ENCODE measurements at regions not wholly inside any gene's neighbourhood (a gene's known extent, or its start where the extent isn't known, plus 50 kb on each side); places are given as distances from the start of the nearest gene placed in this dataset.
"Not testable (repeated sequence)": the region's sequence is repeated elsewhere in the genome, so short reads cannot be mapped to it uniquely, and the experiment has no call there.

GRCh38 chr13:54687173-54687572 lies 1658.6 kb downstream of the OLFM4 start:
- Mint-ChIP-seq H3K4me1 (no peaks in the 10 kb centered on the region), H3K9me3 (peaks cover 9 to 47% (median 19%) of the 10 kb centered on the region in 6 donors), H3K27me3 (ENCODE audit: low read depth in 3 of 3) (no peaks in the 10 kb centered on the region), H3K36me3 (no peaks in the 10 kb centered on the region), H3K4me3 (no peak overlapping the region), H3K27ac (no peak overlapping the region)
- DNase-seq = no peak

DNA sequence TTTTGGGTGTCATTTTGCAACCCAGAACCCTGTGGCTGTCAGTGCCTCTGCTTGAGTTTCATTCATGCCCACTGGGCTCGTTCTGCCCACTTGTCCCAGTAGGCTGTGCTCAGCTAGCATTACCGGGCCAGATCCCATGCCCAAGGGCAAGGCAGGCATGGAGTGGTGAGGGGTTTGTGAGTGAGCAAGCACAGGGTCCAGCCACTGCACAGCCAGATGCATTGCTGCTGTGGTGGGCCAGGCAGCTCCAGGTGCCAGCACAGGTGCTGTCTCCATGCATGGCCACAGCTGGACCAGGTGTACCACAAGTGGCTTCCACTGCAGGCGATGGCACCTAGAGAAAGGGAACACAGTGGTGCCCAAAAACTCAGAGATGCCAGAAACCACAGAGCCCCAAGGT lies 1671.2 kb downstream of the OLFM4 start:
- no peak for DNase-seq
- Mint-ChIP-seq H3K4me1 (no peaks in the 10 kb centered on the region), H3K9me3 (peaks cover 11 to 42% (median 38%) of the 10 kb centered on the region in 6 donors), H3K4me3 (no peak overlapping the region), H3K36me3 (peaks cover 0 to 5% (median 0%) of the 10 kb centered on the region in 3 donors), H3K27ac (no peak overlapping the region), H3K27me3 (ENCODE audit: low read depth in 3 of 3) (no peaks in the 10 kb centered on the region)

- H3K9me3 Mint-ChIP-seq = peaks cover 13 to 39% (median 29%) of the 10 kb centered on the region in 6 donors
- H3K4me3 Mint-ChIP-seq = no peak overlapping the region
- no peak for DNase-seq
- peaks cover 0 to 10% (median 3%) of the 10 kb centered on the region in 3 donors for H3K36me3 Mint-ChIP-seq
- H3K27me3 Mint-ChIP-seq (ENCODE audit: low read depth in 3 of 3) = peaks cover 0 to 3% (median 0%) of the 10 kb centered on the region in 3 donors
- H3K27ac Mint-ChIP-seq = no peak overlapping the region
- H3K4me1 Mint-ChIP-seq = no peaks in the 10 kb centered on the region
Observed at GRCh38 chr13:54705738-54706137, 1677.1 kb downstream of the OLFM4 start.

GRCh38 chr13:54706336-54706735 lies 1677.7 kb downstream of the OLFM4 start:
- H3K27me3 Mint-ChIP-seq (ENCODE audit: low read depth in 3 of 3) = peaks cover 0 to 3% (median 0%) of the 10 kb centered on the region in 3 donors
- H3K27ac Mint-ChIP-seq = no peak overlapping the region
- no peak overlapping the region for H3K4me3 Mint-ChIP-seq
- peaks cover 0 to 6% (median 3%) of the 10 kb centered on the region in 3 donors for H3K36me3 Mint-ChIP-seq
- H3K4me1 Mint-ChIP-seq = no peaks in the 10 kb centered on the region
- H3K9me3 Mint-ChIP-seq = peaks cover 14 to 35% (median 26%) of the 10 kb centered on the region in 6 donors
- DNase-seq = no peak

DNA sequence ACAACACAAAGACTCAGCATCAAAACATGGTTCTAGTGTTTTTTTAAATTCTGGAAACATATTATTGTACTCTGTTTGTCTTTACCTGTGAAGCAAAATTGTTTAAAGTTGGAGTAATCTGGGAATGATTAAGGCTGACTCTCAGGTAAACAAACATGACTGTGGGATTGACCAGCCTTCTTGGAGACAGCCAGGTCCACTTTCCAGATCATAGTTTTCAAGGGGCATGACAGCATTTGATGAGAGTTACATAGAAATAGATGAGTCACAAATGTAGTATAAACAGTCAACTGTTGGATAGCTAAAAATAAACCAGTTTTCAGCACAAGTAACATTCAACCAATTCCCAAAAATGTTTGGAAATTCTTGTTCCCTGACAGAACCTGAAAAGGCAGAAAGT lies 1680.9 kb downstream of the OLFM4 start:
- Mint-ChIP-seq H3K36me3 (peaks cover 0 to 5% (median 3%) of the 10 kb centered on the region in 3 donors), H3K4me3 (no peak overlapping the region), H3K4me1 (no peaks in the 10 kb centered on the region), H3K9me3 (peaks cover 11 to 35% (median 27%) of the 10 kb centered on the region in 6 donors), H3K27me3 (ENCODE audit: low read depth in 3 of 3) (peaks cover 0 to 3% (median 0%) of the 10 kb centered on the region in 3 donors), H3K27ac (no peak overlapping the region)
- DNase-seq = no peak

DNA sequence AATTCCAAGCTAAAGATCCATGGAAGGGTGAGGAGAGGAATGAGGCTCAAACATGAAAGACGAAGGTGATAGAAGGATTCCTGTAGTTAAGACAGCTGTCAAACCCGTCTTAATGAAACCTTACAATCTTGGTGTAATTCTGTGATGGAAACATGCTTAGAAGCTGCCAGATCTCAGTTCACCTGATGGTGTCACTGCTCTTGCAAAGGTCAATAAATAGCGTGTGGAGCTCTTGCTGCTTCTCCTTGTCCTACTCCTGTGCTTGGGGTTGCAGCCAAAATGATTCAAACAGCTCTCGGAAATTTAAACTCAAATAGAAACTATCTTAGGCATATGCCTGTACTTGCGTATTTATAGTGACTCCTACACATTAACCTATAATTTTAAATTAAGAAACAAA lies 1705.0 kb downstream of the OLFM4 start:
- H3K4me1 Mint-ChIP-seq = no peaks in the 10 kb centered on the region

GRCh38 chr13:54737211-54737610 lies 1708.6 kb downstream of the OLFM4 start:
- not testable (repeated sequence) for H3K36me3 Mint-ChIP-seq; H3K4me1 Mint-ChIP-seq; DNase-seq; H3K27me3 Mint-ChIP-seq (ENCODE audit: low read depth in 3 of 3); H3K4me3 Mint-ChIP-seq; H3K27ac Mint-ChIP-seq
- H3K9me3 Mint-ChIP-seq = peaks cover 14 to 35% (median 20%) of the 10 kb centered on the region in 6 donors

More for the DNA sequence above, 1705.0 kb downstream of the OLFM4 start:
- Mint-ChIP-seq H3K4me3 (no peak overlapping the region), H3K9me3 (peaks cover 15 to 56% (median 35%) of the 10 kb centered on the region in 6 donors), H3K27ac (no peak overlapping the region), H3K36me3 (no peaks in the 10 kb centered on the region), H3K27me3 (ENCODE audit: low read depth in 3 of 3) (no peaks in the 10 kb centered on the region)
- no peak for DNase-seq

GRCh38 chr13:54742984-54743383 lies 1714.4 kb downstream of the OLFM4 start:
- Mint-ChIP-seq H3K36me3 (no peaks in the 10 kb centered on the region), H3K4me3 (no peak overlapping the region), H3K4me1 (no peaks in the 10 kb centered on the region), H3K9me3 (peaks cover 10 to 44% (median 22%) of the 10 kb centered on the region in 6 donors), H3K27me3 (ENCODE audit: low read depth in 3 of 3) (peaks cover 0 to 1% (median 0%) of the 10 kb centered on the region in 3 donors), H3K27ac (no peak overlapping the region)
- no peak for DNase-seq

DNA sequence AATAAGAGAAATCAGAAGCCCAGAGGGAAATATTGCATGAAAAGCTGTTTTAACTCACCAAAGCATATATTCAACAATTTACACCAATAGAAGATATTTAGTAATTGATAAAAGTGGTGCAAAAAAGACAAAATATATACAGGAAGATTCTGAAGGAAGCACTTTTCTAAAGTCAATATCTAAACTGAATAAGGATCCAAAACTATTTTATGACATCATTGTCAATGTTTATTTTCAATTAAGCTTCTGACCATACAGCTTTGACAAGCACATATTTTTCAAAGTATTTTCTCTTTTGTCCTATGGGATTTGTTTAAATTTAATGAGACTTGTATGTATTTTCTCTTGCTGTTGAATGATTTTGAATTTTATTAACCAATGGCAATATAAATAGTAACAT lies 1716.1 kb downstream of the OLFM4 start:
- Mint-ChIP-seq H3K9me3 (peaks cover 12 to 34% (median 18%) of the 10 kb centered on the region in 6 donors), H3K36me3 (no peaks in the 10 kb centered on the region), H3K27me3 (ENCODE audit: low read depth in 3 of 3) (peaks cover 0 to 1% (median 0%) of the 10 kb centered on the region in 3 donors), H3K4me3 (no peak overlapping the region), H3K27ac (no peak overlapping the region), H3K4me1 (no peaks in the 10 kb centered on the region)
- no peak for DNase-seq

GRCh38 chr13:54750521-54750920 lies 1721.9 kb downstream of the OLFM4 start:
- peaks cover 14 to 36% (median 22%) of the 10 kb centered on the region in 6 donors for H3K9me3 Mint-ChIP-seq
- H3K27me3 Mint-ChIP-seq (ENCODE audit: low read depth in 3 of 3) = no peaks in the 10 kb centered on the region
- no peaks in the 10 kb centered on the region for H3K4me1 Mint-ChIP-seq
- H3K36me3 Mint-ChIP-seq = no peaks in the 10 kb centered on the region
- H3K4me3 Mint-ChIP-seq = no peak overlapping the region
- DNase-seq = no peak
- H3K27ac Mint-ChIP-seq = no peak overlapping the region

DNA sequence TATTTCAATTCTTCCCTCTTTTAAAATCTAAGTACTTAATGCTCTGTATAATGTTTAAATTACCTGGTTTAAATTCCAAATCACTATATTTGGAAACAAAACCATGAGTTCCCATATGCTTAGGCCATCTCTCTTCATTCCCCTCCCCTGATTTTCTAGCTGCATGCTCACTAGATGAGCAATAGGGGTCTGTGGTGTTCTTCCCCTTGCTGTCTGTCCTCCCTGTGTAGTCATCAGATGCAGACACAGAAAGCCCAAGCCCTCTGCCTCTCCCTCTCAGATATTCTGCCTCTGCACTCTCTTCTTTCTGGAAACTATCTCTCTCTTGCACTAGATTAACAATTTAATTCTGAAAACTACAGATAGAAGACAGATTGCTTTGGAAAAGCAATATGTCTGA lies 1730.2 kb downstream of the OLFM4 start:
- Mint-ChIP-seq H3K9me3 (peaks cover 9 to 55% (median 26%) of the 10 kb centered on the region in 6 donors), H3K36me3 (peaks cover 0 to 4% (median 0%) of the 10 kb centered on the region in 3 donors), H3K27ac (no peak overlapping the region), H3K27me3 (ENCODE audit: low read depth in 3 of 3) (peaks cover 0 to 2% (median 0%) of the 10 kb centered on the region in 3 donors), H3K4me1 (no peaks in the 10 kb centered on the region), H3K4me3 (no peak overlapping the region)
- no peak for DNase-seq

DNA sequence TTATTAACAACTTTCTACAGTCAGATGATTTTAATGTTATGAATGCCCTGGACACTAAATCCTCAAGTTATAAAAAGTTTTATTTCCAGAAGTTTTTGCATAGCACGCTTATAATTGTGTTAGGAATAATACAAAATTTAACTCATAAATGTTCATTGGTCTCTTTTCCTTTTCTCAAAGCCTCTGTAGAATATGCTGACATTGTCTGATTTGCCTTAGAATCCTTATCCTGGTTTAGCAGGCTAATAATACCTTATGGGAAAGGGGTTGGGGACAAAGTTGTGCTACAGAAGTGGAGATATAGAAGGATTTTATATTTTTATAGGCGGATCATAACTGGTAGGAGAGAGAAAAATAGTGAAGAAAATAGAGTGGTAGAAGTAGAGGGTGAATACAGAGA lies 1739.6 kb downstream of the OLFM4 start:
- Mint-ChIP-seq H3K4me3 (no peak overlapping the region), H3K27ac (no peak overlapping the region), H3K4me1 (no peaks in the 10 kb centered on the region), H3K27me3 (ENCODE audit: low read depth in 3 of 3) (no peaks in the 10 kb centered on the region), H3K9me3 (peaks cover 14 to 55% (median 37%) of the 10 kb centered on the region in 6 donors), H3K36me3 (no peaks in the 10 kb centered on the region)
- DNase-seq = no peak

DNA sequence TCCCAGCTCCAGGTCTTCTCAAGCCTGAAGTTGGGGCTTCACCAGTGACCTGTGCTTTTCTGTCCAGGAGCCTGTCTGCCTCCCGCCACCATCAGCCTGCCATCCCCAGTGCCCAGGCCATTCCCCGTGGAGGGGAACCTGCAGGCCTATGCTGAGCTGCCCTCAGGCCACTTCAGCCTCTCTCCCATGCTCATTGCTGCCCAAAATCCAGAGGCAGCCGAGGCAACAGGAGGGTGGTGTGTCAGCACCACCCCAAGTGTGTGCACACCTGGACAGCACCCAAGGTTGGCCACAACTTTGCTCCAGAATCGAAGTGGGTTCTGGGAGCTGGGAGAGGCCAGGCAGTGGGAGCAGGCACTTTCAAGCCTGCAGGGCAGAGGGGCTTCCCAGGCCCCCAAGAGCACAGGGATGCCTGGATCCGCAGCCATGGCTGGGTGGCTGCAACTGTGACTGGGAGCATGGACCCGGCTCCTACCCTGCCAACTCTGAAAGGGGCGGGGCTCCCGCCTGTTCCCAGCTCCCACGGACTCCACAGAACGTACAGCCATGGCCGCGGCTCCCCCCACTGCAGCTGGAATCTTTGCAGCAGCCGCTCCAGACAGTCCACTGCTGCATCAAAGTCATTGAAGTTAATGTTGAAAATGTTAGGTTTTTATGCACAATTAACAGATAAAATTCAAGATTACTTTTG lies 1747.0 kb downstream of the OLFM4 start:
- no peak overlapping the region for H3K27ac Mint-ChIP-seq
- no peak overlapping the region for H3K4me3 Mint-ChIP-seq
- no peak for DNase-seq
- no peaks in the 10 kb centered on the region for H3K4me1 Mint-ChIP-seq
- H3K36me3 Mint-ChIP-seq = no peaks in the 10 kb centered on the region
- peaks cover 0 to 2% (median 0%) of the 10 kb centered on the region in 3 donors for H3K27me3 Mint-ChIP-seq (ENCODE audit: low read depth in 3 of 3)
- peaks cover 6 to 50% (median 36%) of the 10 kb centered on the region in 6 donors for H3K9me3 Mint-ChIP-seq

- H3K36me3 Mint-ChIP-seq = no peaks in the 10 kb centered on the region
- H3K4me1 Mint-ChIP-seq = no peaks in the 10 kb centered on the region
- no peak for DNase-seq
- peaks cover 0 to 2% (median 0%) of the 10 kb centered on the region in 3 donors for H3K27me3 Mint-ChIP-seq (ENCODE audit: low read depth in 3 of 3)
- H3K27ac Mint-ChIP-seq = no peak overlapping the region
- H3K4me3 Mint-ChIP-seq = no peak overlapping the region
- peaks cover 14 to 51% (median 32%) of the 10 kb centered on the region in 6 donors for H3K9me3 Mint-ChIP-seq
Observed at GRCh38 chr13:54787754-54788153, 1759.1 kb downstream of the OLFM4 start.

Data from immature natural killer cell (primary cell).